Activated CD4-positive, alpha-beta T cell treated with anti-CD3 and anti-CD28 coated beads, Interleukin-2, amount 10 ng/mL, durations not matched to agents 7 days and 5 days (primary cell): ENCODE measurements at regions not wholly inside any gene's neighbourhood (a gene's known extent, or its start where the extent isn't known, plus 50 kb on each side); places are given as distances from the start of the nearest gene placed in this dataset.

Source experiments
- CTCF ChIA-PET: fragments of 350-600 bp; sonication (Branson Sonifier 250); formaldehyde crosslinking; loops from one replicate; lab custom pipeline; 2021; ENCODE audit warnings: antibody characterized with exemption; lab: Charles Lee
- POLR2A ChIA-PET: fragments of 350-600 bp; sonication (Branson Sonifier 250); formaldehyde crosslinking; loops from one replicate; lab custom pipeline; 2021; ENCODE audit warnings: antibody characterized with exemption; lab: Charles Lee
- DNase-seq: peaks from one replicate; pipeline ENCODE4 v3.0.0-alpha.2; 2020
- H3K27ac Mint-ChIP-seq: one replicate; pipeline ENCODE4 v1.8.0; 2021; ENCODE audit warnings: mild to moderate bottlenecking, moderate library complexity, mixed read lengths
- H3K27me3 Mint-ChIP-seq: one replicate; pipeline ENCODE4 v1.8.0; 2021; ENCODE audit warnings: mixed read lengths
- H3K36me3 Mint-ChIP-seq: one replicate; pipeline ENCODE4 v1.8.0; 2021; ENCODE audit warnings: low read depth, mixed read lengths
- H3K4me1 Mint-ChIP-seq: one replicate; pipeline ENCODE4 v1.8.0; 2021; ENCODE audit warnings: mixed read lengths
- H3K4me3 Mint-ChIP-seq: one replicate; pipeline ENCODE4 v1.8.0; 2021; ENCODE audit warnings: mild to moderate bottlenecking, moderate library complexity, mixed read lengths
- H3K9me3 Mint-ChIP-seq: one replicate; pipeline ENCODE4 v1.8.0; 2021; ENCODE audit warnings: mixed read lengths

DNA sequence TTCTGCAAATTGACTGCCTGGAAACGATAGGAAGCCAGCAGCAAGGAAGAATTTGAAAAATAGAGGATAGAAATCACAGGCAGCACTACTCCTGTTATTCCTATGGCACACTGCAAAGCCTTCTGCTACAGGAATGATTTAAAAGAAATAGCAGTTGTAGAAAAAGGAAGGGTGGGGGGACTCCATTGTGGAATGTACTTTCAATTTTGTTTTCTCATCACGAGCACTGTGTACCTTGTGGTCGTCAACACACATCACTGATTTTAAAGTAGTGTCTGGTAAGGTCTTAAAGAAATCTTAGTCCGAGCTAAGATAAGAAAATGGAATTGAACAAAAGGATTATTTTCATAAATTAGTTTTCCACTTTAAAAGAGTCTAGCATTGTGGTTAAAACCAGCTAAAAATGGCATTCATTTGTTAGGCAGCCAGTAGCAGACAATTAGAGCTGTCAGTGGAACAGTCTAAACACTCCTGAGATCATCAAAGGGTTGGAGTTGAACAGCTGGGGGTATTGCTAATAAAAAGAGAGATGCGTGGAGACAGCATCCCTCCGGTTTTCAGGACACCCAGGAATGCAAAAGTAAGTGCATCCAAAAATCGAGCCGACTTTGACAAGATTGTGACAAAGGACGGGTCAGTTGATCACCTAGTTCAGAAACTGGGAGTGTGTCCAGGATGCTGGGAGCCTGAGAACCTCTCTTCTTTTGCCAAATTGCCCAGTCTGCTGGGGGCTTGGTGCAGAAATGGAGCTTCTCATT, 97.8 kb upstream of the WWC1 start:
- Mint-ChIP-seq H3K4me3 (no peak overlapping the region), H3K27ac (no peak overlapping the region), H3K36me3 (no peaks in the 10 kb centered on the region), H3K4me1 (peaks cover 3% of the 10 kb centered on the region), H3K27me3 (peaks cover 3% of the 10 kb centered on the region), H3K9me3 (no peaks in the 10 kb centered on the region)
- ChIA-PET POLR2A (no interaction called here), CTCF (interaction anchor here (1.2 kb wide), 1 partner anchor 14 kb away, joined by 3 read pairs; no protein-coding TSS in a partner anchor)
- DNase-seq: no peak

DNA sequence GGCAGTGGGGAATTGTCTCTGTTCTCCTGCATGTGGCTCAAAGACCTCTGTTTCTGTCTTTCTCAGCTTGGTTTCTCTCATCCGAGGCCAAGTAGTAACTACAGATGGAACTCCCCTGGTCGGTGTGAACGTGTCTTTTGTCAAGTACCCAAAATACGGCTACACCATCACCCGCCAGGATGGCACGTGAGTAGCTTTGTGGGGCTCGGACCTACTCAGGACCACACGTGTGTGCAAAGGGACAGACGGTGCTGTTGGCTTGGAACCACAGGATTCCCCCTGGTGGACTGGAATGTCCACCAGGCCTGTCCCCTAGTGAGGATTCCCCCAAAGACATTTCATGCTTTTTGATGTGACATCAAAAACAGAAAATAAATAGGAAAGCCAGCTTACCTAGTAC, 96.3 kb upstream of the WWC1 start:
- Mint-ChIP-seq H3K27me3 (peaks cover 3% of the 10 kb centered on the region), H3K4me3 (no peak overlapping the region), H3K9me3 (no peaks in the 10 kb centered on the region), H3K27ac (no peak overlapping the region), H3K36me3 (no peaks in the 10 kb centered on the region), H3K4me1 (peaks cover 3% of the 10 kb centered on the region)
- CTCF ChIA-PET: interaction anchor here (1.2 kb wide), 1 partner anchor 16 kb away, joined by 3 read pairs; no protein-coding TSS in a partner anchor
- no peak for DNase-seq
- POLR2A ChIA-PET: no interaction called here

DNA sequence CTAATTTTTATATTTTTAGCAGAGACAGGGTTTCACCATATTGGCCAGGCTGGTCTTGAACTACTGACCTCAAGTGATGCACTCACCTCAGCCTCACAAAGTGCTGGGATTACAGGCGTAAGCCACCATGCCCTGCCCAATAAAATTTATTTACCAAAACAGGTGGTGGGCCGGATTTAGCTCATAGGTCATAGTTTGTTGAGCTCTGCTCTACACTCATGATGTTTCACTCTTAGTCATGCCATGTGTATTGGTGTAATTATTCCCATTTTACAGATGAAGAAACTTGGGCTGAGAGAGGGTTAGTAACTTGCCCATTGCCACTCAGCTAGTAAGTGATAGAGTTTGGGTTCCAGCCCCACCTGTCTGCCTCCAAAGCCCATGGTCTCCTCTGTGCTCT, 93.1 kb upstream of the WWC1 start:
- ChIA-PET CTCF (interaction anchor here (1.1 kb wide), 1 partner anchor 13 kb away, joined by 6 read pairs; no protein-coding TSS in a partner anchor), POLR2A (no interaction called here)

DNA sequence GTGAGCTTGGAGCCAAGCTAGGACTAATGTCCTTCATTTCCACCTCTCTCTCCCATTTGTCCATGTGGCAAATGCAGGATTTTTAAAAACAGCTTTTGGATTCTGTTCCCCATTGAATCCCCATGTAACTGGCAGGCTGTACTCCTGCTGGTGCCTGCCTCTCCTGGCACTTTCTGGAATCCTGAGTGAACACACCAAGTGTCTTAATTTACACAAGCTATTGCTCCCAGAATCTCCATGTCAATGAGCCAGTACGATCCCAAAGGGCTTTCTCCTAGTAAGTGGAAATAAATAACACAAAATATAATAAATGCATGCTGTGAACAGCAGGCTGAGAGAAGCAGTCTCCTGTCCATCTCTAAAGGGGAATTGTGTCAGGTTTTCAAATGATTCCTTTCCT, 88.4 kb upstream of the WWC1 start:
- Mint-ChIP-seq H3K9me3 (no peaks in the 10 kb centered on the region), H3K4me1 (no peaks in the 10 kb centered on the region), H3K27me3 (peaks cover 2% of the 10 kb centered on the region), H3K27ac (no peak overlapping the region), H3K36me3 (no peaks in the 10 kb centered on the region), H3K4me3 (no peak overlapping the region)
- ChIA-PET POLR2A (no interaction called here), CTCF (no interaction called here)
- no peak for DNase-seq

More for the DNA sequence above, 93.1 kb upstream of the WWC1 start:
- no peak overlapping the region for H3K27ac Mint-ChIP-seq
- H3K9me3 Mint-ChIP-seq: no peaks in the 10 kb centered on the region
- H3K4me3 Mint-ChIP-seq: no peak overlapping the region
- H3K36me3 Mint-ChIP-seq: no peaks in the 10 kb centered on the region
- peaks cover 2% of the 10 kb centered on the region for H3K4me1 Mint-ChIP-seq
- H3K27me3 Mint-ChIP-seq: peaks cover 2% of the 10 kb centered on the region
- no peak for DNase-seq

DNA sequence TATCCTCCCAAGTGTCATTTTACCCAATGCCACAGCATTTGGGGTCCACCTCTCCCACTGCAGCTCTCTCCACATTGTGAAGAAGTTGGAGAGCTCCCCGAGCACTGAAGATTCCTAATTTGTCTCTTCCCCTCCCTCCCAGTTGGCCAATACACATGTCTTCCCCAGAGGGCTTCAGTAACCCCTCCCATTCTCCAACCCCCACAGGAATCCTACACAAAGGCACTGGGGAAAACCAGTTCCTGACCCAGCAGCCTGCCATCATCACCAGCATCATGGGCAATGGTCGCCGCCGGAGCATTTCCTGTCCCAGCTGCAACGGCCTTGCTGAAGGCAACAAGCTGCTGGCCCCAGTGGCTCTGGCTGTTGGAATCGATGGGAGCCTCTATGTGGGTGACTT, 87.3 kb upstream of the WWC1 start:
- Mint-ChIP-seq H3K36me3 (no peaks in the 10 kb centered on the region), H3K4me1 (no peaks in the 10 kb centered on the region), H3K27me3 (peaks cover 3% of the 10 kb centered on the region), H3K4me3 (no peak overlapping the region), H3K27ac (no peak overlapping the region), H3K9me3 (no peaks in the 10 kb centered on the region)
- no peak for DNase-seq
- ChIA-PET CTCF (no interaction called here), POLR2A (no interaction called here)

DNA sequence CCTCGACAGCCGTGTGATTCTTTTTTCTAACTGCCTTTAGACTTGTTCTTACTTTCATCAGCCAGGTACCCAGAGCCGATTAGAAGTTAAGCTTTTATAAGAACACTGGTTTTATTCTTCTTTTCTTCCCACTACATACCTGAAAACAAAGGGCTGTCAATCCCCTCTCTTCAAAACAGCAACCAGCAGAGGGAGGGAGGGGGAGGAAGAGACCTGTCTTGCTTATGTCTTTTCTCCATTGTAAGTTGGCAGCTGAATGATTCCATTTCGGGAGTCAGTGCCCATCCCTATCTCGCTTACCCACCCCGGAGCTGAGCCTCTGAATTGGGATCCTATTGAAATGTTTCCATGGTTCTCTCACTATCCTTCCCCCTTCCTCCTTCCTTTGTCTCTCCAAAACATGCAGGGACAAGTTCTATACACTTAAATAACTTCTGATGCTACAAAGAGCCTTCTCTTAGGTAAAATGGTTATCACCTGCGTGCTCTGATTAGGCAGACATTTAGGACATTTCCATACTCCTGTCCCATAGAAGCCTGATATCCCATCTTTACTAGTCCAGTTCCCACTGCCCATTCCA, 83.9 kb upstream of the WWC1 start:
- Mint-ChIP-seq H3K36me3 (no peaks in the 10 kb centered on the region), H3K27ac (no peak overlapping the region), H3K4me3 (no peak overlapping the region), H3K9me3 (no peaks in the 10 kb centered on the region), H3K27me3 (peaks cover 5% of the 10 kb centered on the region), H3K4me1 (no peaks in the 10 kb centered on the region)
- ChIA-PET POLR2A (no interaction called here), CTCF (no interaction called here)
- no peak for DNase-seq

DNA sequence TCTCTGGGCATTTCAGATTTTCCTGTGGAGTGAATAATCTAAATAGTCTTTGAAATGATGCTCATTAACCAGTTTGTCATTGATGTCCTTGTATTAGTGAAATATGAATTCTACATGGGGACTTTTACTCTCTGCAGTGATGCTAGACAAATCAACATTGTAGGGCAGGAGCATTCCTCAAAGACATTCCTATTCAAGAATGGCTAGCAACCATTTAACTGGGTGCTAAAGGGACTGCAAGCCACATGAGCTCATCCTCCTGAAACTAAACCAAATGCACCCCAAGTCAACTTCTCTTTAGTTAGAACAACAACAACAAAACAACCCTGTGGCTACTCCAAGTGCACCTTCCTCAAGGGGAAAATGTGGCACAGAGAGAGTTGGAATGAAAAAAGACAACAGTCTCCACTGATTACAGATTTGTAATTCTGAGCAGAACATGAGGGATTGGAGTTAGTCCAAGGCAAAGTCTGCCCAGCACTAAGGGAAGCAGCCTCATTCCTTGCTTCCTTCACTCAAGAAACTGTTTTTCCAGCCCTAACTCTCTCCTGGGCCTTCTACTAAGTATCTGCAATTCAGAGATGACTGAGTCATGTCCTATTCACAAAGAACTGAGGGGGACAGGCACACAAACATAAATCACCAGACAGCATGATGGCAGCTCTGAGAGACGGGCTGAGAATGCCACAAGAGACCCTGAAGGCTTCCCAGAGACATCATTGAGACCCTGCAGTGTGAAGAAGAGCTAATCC, 82.0 kb upstream of the WWC1 start:
- Mint-ChIP-seq H3K27ac (no peak overlapping the region), H3K4me1 (no peaks in the 10 kb centered on the region), H3K27me3 (peaks cover 5% of the 10 kb centered on the region), H3K4me3 (no peak overlapping the region), H3K9me3 (no peaks in the 10 kb centered on the region), H3K36me3 (no peaks in the 10 kb centered on the region)
- no peak for DNase-seq
- ChIA-PET POLR2A (no interaction called here), CTCF (no interaction called here)

DNA sequence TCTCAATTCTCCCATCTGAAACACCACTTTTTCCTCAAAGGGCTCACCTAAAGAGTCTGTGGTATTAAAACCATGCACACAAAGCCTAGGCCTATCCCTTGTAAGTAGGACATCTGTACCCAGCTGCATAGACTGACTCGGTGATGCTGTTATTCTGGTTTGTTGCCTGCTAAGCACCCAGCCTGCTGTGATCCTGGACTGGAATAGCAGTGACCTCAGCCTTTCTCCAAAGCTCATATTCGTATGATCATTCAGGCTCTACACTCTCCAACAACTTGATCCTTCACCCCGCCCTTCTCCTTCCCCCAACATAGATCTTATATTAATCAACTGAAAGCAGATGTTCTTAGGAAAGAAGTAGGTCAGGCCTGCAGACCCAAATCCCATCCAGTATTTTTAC, 81.4 kb upstream of the WWC1 start:
- H3K27me3 Mint-ChIP-seq: peaks cover 5% of the 10 kb centered on the region
- H3K4me3 Mint-ChIP-seq: no peak overlapping the region
- POLR2A ChIA-PET: no interaction called here
- no peaks in the 10 kb centered on the region for H3K36me3 Mint-ChIP-seq
- CTCF ChIA-PET: no interaction called here
- H3K9me3 Mint-ChIP-seq: no peaks in the 10 kb centered on the region
- no peak overlapping the region for H3K27ac Mint-ChIP-seq
- H3K4me1 Mint-ChIP-seq: no peaks in the 10 kb centered on the region
- DNase-seq: no peak

DNA sequence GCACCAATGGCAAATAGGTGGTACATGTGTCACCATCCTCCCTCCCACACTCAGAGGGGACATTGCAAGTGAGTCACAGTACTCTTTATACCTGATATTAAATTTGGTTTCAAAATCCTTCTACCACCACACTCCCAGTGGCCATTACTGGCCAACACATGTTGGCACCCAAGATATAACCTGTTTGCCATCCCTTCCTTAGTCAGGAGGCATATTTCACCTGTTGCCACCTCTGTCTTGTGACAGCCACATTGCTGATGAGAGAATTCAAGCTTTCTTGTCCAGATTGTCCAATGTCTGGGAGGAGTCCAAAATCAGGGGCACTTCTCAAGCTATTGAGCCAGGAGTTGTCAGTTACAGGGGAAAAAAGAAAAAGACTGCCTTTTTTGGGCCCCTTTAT, 80.2 kb upstream of the WWC1 start:
- H3K27me3 Mint-ChIP-seq: peaks cover 5% of the 10 kb centered on the region
- H3K4me3 Mint-ChIP-seq: no peak overlapping the region

DNA sequence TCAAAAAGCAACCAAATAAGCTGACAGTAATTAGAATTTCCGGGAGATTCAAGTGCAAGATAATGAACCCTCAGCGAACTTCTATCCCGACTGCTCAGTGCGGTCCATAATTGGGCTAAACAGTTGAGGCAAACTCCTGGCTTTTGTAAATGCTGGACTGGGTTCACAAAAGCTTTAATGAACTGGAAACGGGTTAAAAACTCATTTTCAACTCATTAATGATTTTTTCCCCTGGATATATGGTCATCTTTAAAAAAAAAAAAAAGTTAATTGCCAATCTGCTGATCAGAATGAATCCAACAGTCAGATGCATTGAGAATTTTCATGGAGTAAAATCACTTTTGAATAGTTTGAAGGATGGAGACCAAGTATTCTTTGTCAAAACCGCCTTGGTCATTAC, 79.5 kb upstream of the WWC1 start:
- peaks cover 5% of the 10 kb centered on the region for H3K27me3 Mint-ChIP-seq
- H3K36me3 Mint-ChIP-seq: no peaks in the 10 kb centered on the region
- DNase-seq: no peak
- no peaks in the 10 kb centered on the region for H3K4me1 Mint-ChIP-seq
- CTCF ChIA-PET: no interaction called here
- H3K4me3 Mint-ChIP-seq: no peak overlapping the region
- no peaks in the 10 kb centered on the region for H3K9me3 Mint-ChIP-seq
- H3K27ac Mint-ChIP-seq: no peak overlapping the region
- POLR2A ChIA-PET: no interaction called here

More for the DNA sequence above, 80.2 kb upstream of the WWC1 start:
- H3K4me1 Mint-ChIP-seq: no peaks in the 10 kb centered on the region
- no peak for DNase-seq
- ChIA-PET POLR2A (no interaction called here), CTCF (no interaction called here)
- no peaks in the 10 kb centered on the region for H3K36me3 Mint-ChIP-seq
- H3K27ac Mint-ChIP-seq: no peak overlapping the region
- H3K9me3 Mint-ChIP-seq: no peaks in the 10 kb centered on the region

DNA sequence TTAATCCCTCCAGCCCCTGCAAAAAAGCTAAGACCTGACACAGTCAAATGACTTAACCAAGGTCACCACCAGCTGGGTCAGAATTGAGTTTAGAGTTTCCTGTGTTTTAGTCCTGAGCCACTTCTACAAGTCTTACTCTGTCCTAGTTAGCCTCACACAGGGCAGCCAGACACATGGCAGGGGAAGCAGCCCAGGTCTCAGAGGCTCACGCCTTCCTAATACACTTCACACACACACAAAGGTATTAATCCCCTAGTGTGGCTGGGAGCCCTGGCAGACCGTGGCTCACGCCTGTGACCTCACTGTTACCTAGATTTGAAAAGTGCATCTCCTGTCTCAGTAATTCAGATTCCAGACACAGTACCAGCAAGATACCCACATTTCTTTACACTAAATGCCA, 77.4 kb upstream of the WWC1 start:
- ChIA-PET POLR2A (no interaction called here), CTCF (no interaction called here)
- Mint-ChIP-seq H3K9me3 (no peaks in the 10 kb centered on the region), H3K4me3 (no peak overlapping the region), H3K27me3 (peaks cover 3% of the 10 kb centered on the region), H3K27ac (no peak overlapping the region), H3K36me3 (no peaks in the 10 kb centered on the region), H3K4me1 (no peaks in the 10 kb centered on the region)
- no peak for DNase-seq

DNA sequence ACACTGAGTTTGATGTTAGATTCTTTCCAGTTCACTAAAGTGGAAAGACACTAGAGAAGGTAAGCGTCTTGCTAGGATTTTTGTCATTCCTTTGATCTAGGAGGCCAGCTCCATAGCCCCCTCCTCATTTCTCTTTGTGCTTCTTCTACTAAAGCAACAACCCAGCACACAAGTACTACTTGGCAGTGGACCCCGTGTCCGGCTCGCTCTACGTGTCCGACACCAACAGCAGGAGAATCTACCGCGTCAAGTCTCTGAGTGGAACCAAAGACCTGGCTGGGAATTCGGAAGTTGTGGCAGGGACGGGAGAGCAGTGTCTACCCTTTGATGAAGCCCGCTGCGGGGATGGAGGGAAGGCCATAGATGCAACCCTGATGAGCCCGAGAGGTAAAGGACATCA, 76.6 kb upstream of the WWC1 start:
- Mint-ChIP-seq H3K4me1 (peaks cover 5% of the 10 kb centered on the region), H3K27ac (no peak overlapping the region), H3K9me3 (no peaks in the 10 kb centered on the region), H3K4me3 (no peak overlapping the region), H3K36me3 (no peaks in the 10 kb centered on the region), H3K27me3 (no peaks in the 10 kb centered on the region)
- POLR2A ChIA-PET: no interaction called here
- DNase-seq: no peak
- CTCF ChIA-PET: no interaction called here

DNA sequence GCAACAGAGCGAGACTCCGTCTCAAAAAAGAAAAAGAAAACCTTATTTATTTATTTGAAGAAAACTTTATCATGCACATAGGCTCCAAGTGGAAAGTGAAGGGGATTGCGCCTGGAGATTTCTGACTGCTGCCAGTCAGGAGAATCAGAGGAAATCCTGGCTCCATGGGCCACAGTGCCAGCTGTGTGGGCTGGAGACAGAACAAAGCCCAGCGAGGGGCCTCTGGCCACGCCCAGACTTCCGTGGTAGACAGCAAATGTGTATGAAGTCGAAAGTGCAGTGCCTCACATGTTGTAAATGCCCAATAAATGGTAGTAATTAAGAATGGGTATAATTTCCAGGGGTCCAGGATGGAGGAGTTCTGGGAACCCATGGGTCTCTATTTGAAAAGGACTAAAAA, 75.8 kb upstream of the WWC1 start:
- H3K4me1 Mint-ChIP-seq: peaks cover 7% of the 10 kb centered on the region
- DNase-seq: no peak
- no peaks in the 10 kb centered on the region for H3K9me3 Mint-ChIP-seq
- H3K36me3 Mint-ChIP-seq: no peaks in the 10 kb centered on the region
- no peak overlapping the region for H3K27ac Mint-ChIP-seq
- H3K4me3 Mint-ChIP-seq: no peak overlapping the region
- no peaks in the 10 kb centered on the region for H3K27me3 Mint-ChIP-seq
- ChIA-PET CTCF (no interaction called here), POLR2A (no interaction called here)
